Fibroblast of upper back skin (primary cell): ENCODE measurements at regions not wholly inside any gene's neighbourhood (a gene's known extent, or its start where the extent isn't known, plus 50 kb on each side); places are given as distances from the start of the nearest gene placed in this dataset.

Experiments used
- DNase-seq: peaks from one replicate; pipeline ENCODE4 v3.0.0-alpha.2; 2013

- no peak for DNase-seq
Observed at GRCh38 chr7:153472516-153472915, 579.7 kb upstream of the DPP6 start.

- no peak for DNase-seq
Observed at GRCh38 chr7:153473185-153473584, 579.0 kb upstream of the DPP6 start.

GRCh38 chr7:153475239-153475638 lies 577.0 kb upstream of the DPP6 start:
- no peak for DNase-seq

- DNase-seq, result no peak
Observed at GRCh38 chr7:153476166-153476565, 576.0 kb upstream of the DPP6 start.

- no peak for DNase-seq
Observed at GRCh38 chr7:153496257-153496656, 555.9 kb upstream of the DPP6 start.

GRCh38 chr7:153503093-153503492 lies 549.1 kb upstream of the DPP6 start:
- DNase-seq, result no peak

GRCh38 chr7:153504288-153505075 lies 547.7 kb upstream of the DPP6 start:
- DNase-seq, result no peak

- DNase-seq, result no peak
Observed at GRCh38 chr7:153507885-153508284, 544.3 kb upstream of the DPP6 start.

GRCh38 chr7:153509768-153510167 lies 542.4 kb upstream of the DPP6 start:
- no peak for DNase-seq

GRCh38 chr7:153510674-153511073 lies 541.5 kb upstream of the DPP6 start:
- DNase-seq, result no peak

- DNase-seq, result no peak
Observed at GRCh38 chr7:153514032-153514431, 538.2 kb upstream of the DPP6 start.

- DNase-seq, result no peak
Observed at GRCh38 chr7:153515359-153515758, 536.8 kb upstream of the DPP6 start.

GRCh38 chr7:153518201-153518984 lies 533.8 kb upstream of the DPP6 start:
- no peak for DNase-seq

- DNase-seq, result no peak
Observed at GRCh38 chr7:153521370-153521769, 530.8 kb upstream of the DPP6 start.

GRCh38 chr7:153522261-153522660 lies 529.9 kb upstream of the DPP6 start:
- no peak for DNase-seq

GRCh38 chr7:153523320-153524015 lies 528.7 kb upstream of the DPP6 start:
- no peak for DNase-seq

GRCh38 chr7:153524070-153524601 lies 528.1 kb upstream of the DPP6 start:
- no peak for DNase-seq

GRCh38 chr7:153529100-153529499 lies 523.1 kb upstream of the DPP6 start:
- DNase-seq, result no peak

GRCh38 chr7:153529651-153530165 lies 522.5 kb upstream of the DPP6 start:
- no peak for DNase-seq

GRCh38 chr7:153530441-153530840 lies 521.8 kb upstream of the DPP6 start:
- no peak for DNase-seq

GRCh38 chr7:153532326-153532725 lies 519.9 kb upstream of the DPP6 start:
- no peak for DNase-seq

GRCh38 chr7:153537271-153537670 lies 514.9 kb upstream of the DPP6 start:
- DNase-seq, result no peak

- no peak for DNase-seq
Observed at GRCh38 chr7:153541903-153542302, 510.3 kb upstream of the DPP6 start.
